ENCODE measurements at regions not wholly inside any gene's neighbourhood (a gene's known extent, or its start where the extent isn't known, plus 50 kb on each side); places are given as distances from the start of the nearest gene placed in this dataset.

GRCh38 chr2:208880171-208880570, 473.6 kb downstream of the PTH2R start:
- TF ChIP-seq CTCF (IDR thresholded peaks at IDR 0.05) (no peak), EZH2 (IDR thresholded peaks at IDR 0.05; ENCODE audit: borderline replicate concordance, insufficient read depth, low read depth, low read length, poor library complexity, severe bottlenecking) (no peak)
